Renal cortex interstitium (tissue), 11 donors: ENCODE measurements at regions not wholly inside any gene's neighbourhood (a gene's known extent, or its start where the extent isn't known, plus 50 kb on each side); places are given as distances from the start of the nearest gene placed in this dataset.

Source experiments
- DNase-seq, 11 donors: peaks; one replicate each; pipeline ENCODE4 v3.0.0-alpha.2; 2013; ENCODE audit warnings: low read depth in 9 of 11, low spot score in 4 of 11; ENCODE audit errors: extremely low read depth in 1 of 11

GRCh38 chr13:40168425-40169166, 497.8 kb downstream of the FOXO1 start:
- DNase-seq = no peak

GRCh38 chr13:40169476-40169875, 497.0 kb downstream of the FOXO1 start:
- DNase-seq = no peak

GRCh38 chr13:40170091-40170490, 496.4 kb downstream of the FOXO1 start:
- no peak for DNase-seq

- no peak for DNase-seq
These were observed 495.5 kb downstream of the FOXO1 start for GRCh38 chr13:40170982-40171381.

GRCh38 chr13:40171566-40171965, 494.9 kb downstream of the FOXO1 start:
- no peak for DNase-seq

GRCh38 chr13:40172149-40172591, 494.3 kb downstream of the FOXO1 start:
- no peak for DNase-seq

- DNase-seq = no peak
These were observed 493.6 kb downstream of the FOXO1 start for GRCh38 chr13:40172878-40173277.

GRCh38 chr13:40175639-40176038, 490.8 kb downstream of the FOXO1 start:
- DNase-seq = no peak

GRCh38 chr13:40176242-40176641, 490.2 kb downstream of the FOXO1 start:
- DNase-seq = no peak

GRCh38 chr13:40178130-40178529, 488.3 kb downstream of the FOXO1 start:
- no peak for DNase-seq

GRCh38 chr13:40179445-40180281, 486.8 kb downstream of the FOXO1 start:
- DNase-seq = peak in 1 of 11 donors; percentile 36

- no peak for DNase-seq
These were observed 485.7 kb downstream of the FOXO1 start for GRCh38 chr13:40180776-40181175.

GRCh38 chr13:40181203-40181845, 485.1 kb downstream of the FOXO1 start:
- DNase-seq = no peak

- no peak for DNase-seq
These were observed 483.9 kb downstream of the FOXO1 start for GRCh38 chr13:40182591-40182990.

- DNase-seq = no peak
These were observed 481.0 kb downstream of the FOXO1 start for GRCh38 chr13:40185414-40185813.

- DNase-seq = no peak
These were observed 480.4 kb downstream of the FOXO1 start for GRCh38 chr13:40186041-40186440.

GRCh38 chr13:40186626-40187323, 479.7 kb downstream of the FOXO1 start:
- no peak for DNase-seq

GRCh38 chr13:40187324-40187795, 479.1 kb downstream of the FOXO1 start:
- no peak for DNase-seq
